GM21528 (cell line): ENCODE measurements at regions not wholly inside any gene's neighbourhood (a gene's known extent, or its start where the extent isn't known, plus 50 kb on each side); places are given as distances from the start of the nearest gene placed in this dataset.

Source experiments
- ATAC-seq: cut with Tn5 transposase; IDR thresholded peaks from one replicate; pipeline ENCODE4 v1.9.1; 2021; ENCODE audit warnings: mild to moderate bottlenecking, moderate library complexity; ENCODE audit not compliant: unreplicated experiment, low FRiP score

- no peak for ATAC-seq
Measured at GRCh38 chr10:31720546-31720945, 208.1 kb downstream of the ARHGAP12 start.

GRCh38 chr10:31709476-31709875 is 219.2 kb downstream of the ARHGAP12 start:
- ATAC-seq, result no peak

GRCh38 chr10:31709028-31709427 is 219.6 kb downstream of the ARHGAP12 start:
- ATAC-seq, result no peak

GRCh38 chr10:31708474-31708873 is 220.2 kb downstream of the ARHGAP12 start:
- no peak for ATAC-seq

- no peak for ATAC-seq
Measured at GRCh38 chr10:31708046-31708445, 220.6 kb downstream of the ARHGAP12 start.

GRCh38 chr10:31707093-31708039 is 221.3 kb downstream of the ARHGAP12 start:
- ATAC-seq, result peak; percentile 82

GRCh38 chr10:31706464-31707092 is 222.1 kb downstream of the ARHGAP12 start:
- no peak for ATAC-seq

- no peak for ATAC-seq
Measured at GRCh38 chr10:31705136-31705535, 223.5 kb downstream of the ARHGAP12 start.

- no peak for ATAC-seq
Measured at GRCh38 chr10:31704195-31704594, 224.4 kb downstream of the ARHGAP12 start.

GRCh38 chr10:31702954-31703353 is 225.7 kb downstream of the ARHGAP12 start:
- ATAC-seq, result no peak

GRCh38 chr10:31702005-31702404 is 226.6 kb downstream of the ARHGAP12 start:
- ATAC-seq, result no peak

- ATAC-seq, result no peak
Measured at GRCh38 chr10:31701546-31701945, 227.1 kb downstream of the ARHGAP12 start.

- ATAC-seq, result no peak
Measured at GRCh38 chr10:31700181-31700611, 228.4 kb downstream of the ARHGAP12 start.

GRCh38 chr10:31698181-31698830 is 230.3 kb downstream of the ARHGAP12 start:
- no peak for ATAC-seq

GRCh38 chr10:31697271-31698180 is 231.1 kb downstream of the ARHGAP12 start:
- no peak for ATAC-seq

GRCh38 chr10:31694929-31695837 is 233.4 kb downstream of the ARHGAP12 start:
- no peak for ATAC-seq

- no peak for ATAC-seq
Measured at GRCh38 chr10:31694126-31694685, 234.4 kb downstream of the ARHGAP12 start.

GRCh38 chr10:31693491-31693890 is 235.1 kb downstream of the ARHGAP12 start:
- no peak for ATAC-seq

GRCh38 chr10:31689233-31689632 is 239.4 kb downstream of the ARHGAP12 start:
- ATAC-seq, result no peak
